ENCODE measurements at regions not wholly inside any gene's neighbourhood (a gene's known extent, or its start where the extent isn't known, plus 50 kb on each side); places are given as distances from the start of the nearest gene placed in this dataset.

GRCh38 chr13:47175172-47175866 lies 278.5 kb upstream of the HTR2A start:
- Histone ChIP-seq H3K9me3 (ENCODE audit: severe bottlenecking) (no peaks in the 10 kb centered on the region), H3K4me3 (ENCODE audit: severe bottlenecking) (no peak overlapping the region), H3K4me1 (ENCODE audit: insufficient read depth, poor library complexity, severe bottlenecking) (peaks cover 11% of the 10 kb centered on the region), H3K27ac (ENCODE audit: poor library complexity, severe bottlenecking) (peak overlapping the region; percentile 52), H3K36me3 (ENCODE audit: low read depth) (no peaks in the 10 kb centered on the region), H3K27me3 (ENCODE audit: insufficient read depth, poor library complexity, severe bottlenecking) (no peaks in the 10 kb centered on the region)
- ATAC-seq (ENCODE audit: low read depth) (peak; percentile 75), DNase-seq (ENCODE audit: low spot score) (no peak)
- TF ChIP-seq CTCF (IDR thresholded peaks at IDR 0.05; ENCODE audit: poor library complexity, severe bottlenecking), result no peak

GRCh38 chr13:47170971-47171370 lies 274.1 kb upstream of the HTR2A start:
- no peak for DNase-seq (ENCODE audit: low spot score)
- Histone ChIP-seq H3K36me3 (ENCODE audit: low read depth) (no peaks in the 10 kb centered on the region), H3K27ac (ENCODE audit: poor library complexity, severe bottlenecking) (no peak overlapping the region), H3K9me3 (ENCODE audit: severe bottlenecking) (no peaks in the 10 kb centered on the region), H3K4me1 (ENCODE audit: insufficient read depth, poor library complexity, severe bottlenecking) (peaks cover 23% of the 10 kb centered on the region), H3K27me3 (ENCODE audit: insufficient read depth, poor library complexity, severe bottlenecking) (no peaks in the 10 kb centered on the region), H3K4me3 (ENCODE audit: severe bottlenecking) (no peak overlapping the region)
- no peak for TF ChIP-seq CTCF (IDR thresholded peaks at IDR 0.05; ENCODE audit: poor library complexity, severe bottlenecking)
- ATAC-seq (ENCODE audit: low read depth), result no peak

GRCh38 chr13:47168618-47169017 lies 271.8 kb upstream of the HTR2A start:
- H3K9me3 ChIP-seq (ENCODE audit: severe bottlenecking), result no peaks in the 10 kb centered on the region
- H3K4me3 ChIP-seq (ENCODE audit: severe bottlenecking), result no peak overlapping the region
- no peak for ATAC-seq (ENCODE audit: low read depth)

GRCh38 chr13:47168066-47168465 lies 271.2 kb upstream of the HTR2A start:
- no peak for TF ChIP-seq CTCF (IDR thresholded peaks at IDR 0.05; ENCODE audit: poor library complexity, severe bottlenecking)
- Histone ChIP-seq H3K9me3 (ENCODE audit: severe bottlenecking) (no peaks in the 10 kb centered on the region), H3K4me1 (ENCODE audit: insufficient read depth, poor library complexity, severe bottlenecking) (peaks cover 11% of the 10 kb centered on the region), H3K27ac (ENCODE audit: poor library complexity, severe bottlenecking) (peak overlapping the region; percentile 43), H3K36me3 (ENCODE audit: low read depth) (no peaks in the 10 kb centered on the region), H3K27me3 (ENCODE audit: insufficient read depth, poor library complexity, severe bottlenecking) (no peaks in the 10 kb centered on the region), H3K4me3 (ENCODE audit: severe bottlenecking) (no peak overlapping the region)
- peak; percentile 73 for ATAC-seq (ENCODE audit: low read depth)
- DNase-seq (ENCODE audit: low spot score), result no peak

More at GRCh38 chr13:47168618-47169017, 271.8 kb upstream of the HTR2A start:
- Histone ChIP-seq H3K36me3 (ENCODE audit: low read depth) (no peaks in the 10 kb centered on the region), H3K4me1 (ENCODE audit: insufficient read depth, poor library complexity, severe bottlenecking) (peaks cover 11% of the 10 kb centered on the region), H3K27me3 (ENCODE audit: insufficient read depth, poor library complexity, severe bottlenecking) (no peaks in the 10 kb centered on the region), H3K27ac (ENCODE audit: poor library complexity, severe bottlenecking) (peak overlapping the region; percentile 43)
- TF ChIP-seq CTCF (IDR thresholded peaks at IDR 0.05; ENCODE audit: poor library complexity, severe bottlenecking), result no peak
- no peak for DNase-seq (ENCODE audit: low spot score)

- TF ChIP-seq CTCF (IDR thresholded peaks at IDR 0.05; ENCODE audit: poor library complexity, severe bottlenecking), result no peak
- no peaks in the 10 kb centered on the region for H3K27me3 ChIP-seq (ENCODE audit: insufficient read depth, poor library complexity, severe bottlenecking)
- peaks cover 11% of the 10 kb centered on the region for H3K4me1 ChIP-seq (ENCODE audit: insufficient read depth, poor library complexity, severe bottlenecking)
- no peaks in the 10 kb centered on the region for H3K36me3 ChIP-seq (ENCODE audit: low read depth)
- H3K27ac ChIP-seq (ENCODE audit: poor library complexity, severe bottlenecking), result no peak overlapping the region
- no peaks in the 10 kb centered on the region for H3K9me3 ChIP-seq (ENCODE audit: severe bottlenecking)
- ATAC-seq (ENCODE audit: low read depth), result no peak
- no peak overlapping the region for H3K4me3 ChIP-seq (ENCODE audit: severe bottlenecking)
- no peak for DNase-seq (ENCODE audit: low spot score)
Measured at GRCh38 chr13:47166336-47166735, 269.5 kb upstream of the HTR2A start.

All from RWPE2 (cell line).